Type B pancreatic cell (in vitro differentiated cells): ENCODE measurements at regions not wholly inside any gene's neighbourhood (a gene's known extent, or its start where the extent isn't known, plus 50 kb on each side); places are given as distances from the start of the nearest gene placed in this dataset.

Experiments used
- DNase-seq: peaks from one replicate; pipeline ENCODE4 v3.0.0; 2021; ENCODE audit warnings: mixed read lengths; ENCODE audit not compliant: unreplicated experiment; ENCODE audit errors: extremely low spot score
- H3K27ac Mint-ChIP-seq: 2 replicates; pipeline ENCODE4 v1.8.0; 2021; ENCODE audit warnings: mild to moderate bottlenecking, mixed read lengths
- H3K27me3 Mint-ChIP-seq: 2 replicates; pipeline ENCODE4 v1.8.0; 2021; ENCODE audit warnings: mixed read lengths
- H3K36me3 Mint-ChIP-seq: 2 replicates; pipeline ENCODE4 v1.8.0; 2021; ENCODE audit warnings: mixed read lengths
- H3K4me1 Mint-ChIP-seq: one replicate; pipeline ENCODE4 v1.8.0; 2021; ENCODE audit warnings: mixed read lengths; ENCODE audit not compliant: unreplicated experiment
- H3K4me3 Mint-ChIP-seq: 2 replicates; pipeline ENCODE4 v1.8.0; 2021; ENCODE audit warnings: mild to moderate bottlenecking, mixed read lengths
- H3K9me3 Mint-ChIP-seq: 2 replicates; pipeline ENCODE4 v1.8.0; 2021; ENCODE audit warnings: mixed read lengths
- CTCF ChIP-seq: fragments of 200-600 bp; sonication (generic); conservative IDR thresholded peaks from 2 replicates; pipeline ENCODE4 v1.5.0; 2021; ENCODE audit warnings: antibody characterized with exemption, mild to moderate bottlenecking

- Mint-ChIP-seq H3K4me3 (no peak overlapping the region), H3K27ac (no peak overlapping the region), H3K27me3 (no peaks in the 10 kb centered on the region), H3K9me3 (no peaks in the 10 kb centered on the region), H3K36me3 (no peaks in the 10 kb centered on the region), H3K4me1 (no peaks in the 10 kb centered on the region)
- TF ChIP-seq CTCF, result no peak
- DNase-seq, result no peak
These were observed 842.7 kb upstream of the SLC10A2 start for GRCh38 chr13:103908911-103909310.

GRCh38 chr13:103908274-103908673 is 842.1 kb upstream of the SLC10A2 start:
- TF ChIP-seq CTCF, result no peak
- H3K4me3 Mint-ChIP-seq, result no peak overlapping the region

GRCh38 chr13:103903790-103904189 is 837.6 kb upstream of the SLC10A2 start:
- H3K4me1 Mint-ChIP-seq, result no peaks in the 10 kb centered on the region
- no peak overlapping the region for H3K27ac Mint-ChIP-seq
- no peak for TF ChIP-seq CTCF
- no peaks in the 10 kb centered on the region for H3K9me3 Mint-ChIP-seq
- no peak for DNase-seq
- H3K27me3 Mint-ChIP-seq, result no peaks in the 10 kb centered on the region
- H3K36me3 Mint-ChIP-seq, result no peaks in the 10 kb centered on the region
- no peak overlapping the region for H3K4me3 Mint-ChIP-seq

More at GRCh38 chr13:103908274-103908673, 842.1 kb upstream of the SLC10A2 start:
- H3K4me1 Mint-ChIP-seq, result no peaks in the 10 kb centered on the region
- no peaks in the 10 kb centered on the region for H3K27me3 Mint-ChIP-seq
- no peak overlapping the region for H3K27ac Mint-ChIP-seq
- no peak for DNase-seq
- H3K36me3 Mint-ChIP-seq, result no peaks in the 10 kb centered on the region
- no peaks in the 10 kb centered on the region for H3K9me3 Mint-ChIP-seq

GRCh38 chr13:103898481-103898880 is 832.3 kb upstream of the SLC10A2 start:
- Mint-ChIP-seq H3K36me3 (no peaks in the 10 kb centered on the region), H3K27me3 (no peaks in the 10 kb centered on the region)

GRCh38 chr13:103895835-103896531 is 829.8 kb upstream of the SLC10A2 start:
- TF ChIP-seq CTCF, result no peak
- H3K27ac Mint-ChIP-seq, result no peak overlapping the region
- no peaks in the 10 kb centered on the region for H3K9me3 Mint-ChIP-seq
- H3K27me3 Mint-ChIP-seq, result no peaks in the 10 kb centered on the region
- no peaks in the 10 kb centered on the region for H3K36me3 Mint-ChIP-seq
- no peak for DNase-seq
- H3K4me1 Mint-ChIP-seq, result no peaks in the 10 kb centered on the region
- H3K4me3 Mint-ChIP-seq, result no peak overlapping the region

More at GRCh38 chr13:103898481-103898880, 832.3 kb upstream of the SLC10A2 start:
- Mint-ChIP-seq H3K9me3 (no peaks in the 10 kb centered on the region), H3K4me3 (no peak overlapping the region), H3K27ac (no peak overlapping the region), H3K4me1 (no peaks in the 10 kb centered on the region)
- no peak for TF ChIP-seq CTCF
- DNase-seq, result no peak
